22Rv1 (cell line): ENCODE measurements at regions not wholly inside any gene's neighbourhood (a gene's known extent, or its start where the extent isn't known, plus 50 kb on each side); places are given as distances from the start of the nearest gene placed in this dataset.

ENCODE experiments used
- ZFX ChIP-seq: fragments of 450-650 bp; IDR thresholded peaks from 2 replicates; pipeline ENCODE4 v1.6.1; 2017; ENCODE audit warnings: antibody characterized with exemption, borderline replicate concordance
- TF ChIP-seq, protein P1 (sequence below): fragments of 450-650 bp; IDR thresholded peaks from 2 replicates; pipeline ENCODE4 v1.5.1; 2017; ENCODE audit warnings: mild to moderate bottlenecking

DNA sequence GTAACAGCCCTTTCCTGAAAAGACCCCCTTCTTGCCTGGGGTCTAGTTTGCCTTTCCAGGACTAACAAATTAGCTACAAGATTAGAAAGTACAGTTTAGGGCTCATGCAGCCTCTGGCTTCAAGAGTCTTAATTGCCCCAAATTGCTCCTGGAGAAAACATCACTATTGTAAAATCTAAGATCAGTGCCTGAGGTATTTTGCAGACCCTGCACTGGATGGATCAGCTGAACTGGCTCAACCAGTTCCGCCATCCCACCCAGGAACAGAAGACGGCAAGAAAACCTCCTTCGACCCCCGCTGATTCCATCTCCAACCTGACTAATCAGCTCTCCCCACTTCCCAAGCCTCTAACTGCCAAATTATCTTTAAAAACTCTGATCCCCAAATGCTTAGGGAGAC, 236.5 kb upstream of the KCNG1 start:
- TF ChIP-seq, protein P1, sequence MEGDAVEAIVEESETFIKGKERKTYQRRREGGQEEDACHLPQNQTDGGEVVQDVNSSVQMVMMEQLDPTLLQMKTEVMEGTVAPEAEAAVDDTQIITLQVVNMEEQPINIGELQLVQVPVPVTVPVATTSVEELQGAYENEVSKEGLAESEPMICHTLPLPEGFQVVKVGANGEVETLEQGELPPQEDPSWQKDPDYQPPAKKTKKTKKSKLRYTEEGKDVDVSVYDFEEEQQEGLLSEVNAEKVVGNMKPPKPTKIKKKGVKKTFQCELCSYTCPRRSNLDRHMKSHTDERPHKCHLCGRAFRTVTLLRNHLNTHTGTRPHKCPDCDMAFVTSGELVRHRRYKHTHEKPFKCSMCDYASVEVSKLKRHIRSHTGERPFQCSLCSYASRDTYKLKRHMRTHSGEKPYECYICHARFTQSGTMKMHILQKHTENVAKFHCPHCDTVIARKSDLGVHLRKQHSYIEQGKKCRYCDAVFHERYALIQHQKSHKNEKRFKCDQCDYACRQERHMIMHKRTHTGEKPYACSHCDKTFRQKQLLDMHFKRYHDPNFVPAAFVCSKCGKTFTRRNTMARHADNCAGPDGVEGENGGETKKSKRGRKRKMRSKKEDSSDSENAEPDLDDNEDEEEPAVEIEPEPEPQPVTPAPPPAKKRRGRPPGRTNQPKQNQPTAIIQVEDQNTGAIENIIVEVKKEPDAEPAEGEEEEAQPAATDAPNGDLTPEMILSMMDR: no peak
- no peak for TF ChIP-seq ZFX
